Type B pancreatic cell (in vitro differentiated cells): ENCODE measurements at regions not wholly inside any gene's neighbourhood (a gene's known extent, or its start where the extent isn't known, plus 50 kb on each side); places are given as distances from the start of the nearest gene placed in this dataset.

Experiments used
- DNase-seq: peaks from one replicate; pipeline ENCODE4 v3.0.0; 2021; ENCODE audit warnings: mixed read lengths; ENCODE audit not compliant: unreplicated experiment; ENCODE audit errors: extremely low spot score
- H3K27ac Mint-ChIP-seq: 2 replicates; pipeline ENCODE4 v1.8.0; 2021; ENCODE audit warnings: mild to moderate bottlenecking, mixed read lengths
- H3K27me3 Mint-ChIP-seq: 2 replicates; pipeline ENCODE4 v1.8.0; 2021; ENCODE audit warnings: mixed read lengths
- H3K36me3 Mint-ChIP-seq: 2 replicates; pipeline ENCODE4 v1.8.0; 2021; ENCODE audit warnings: mixed read lengths
- H3K4me1 Mint-ChIP-seq: one replicate; pipeline ENCODE4 v1.8.0; 2021; ENCODE audit warnings: mixed read lengths; ENCODE audit not compliant: unreplicated experiment
- H3K4me3 Mint-ChIP-seq: 2 replicates; pipeline ENCODE4 v1.8.0; 2021; ENCODE audit warnings: mild to moderate bottlenecking, mixed read lengths
- H3K9me3 Mint-ChIP-seq: 2 replicates; pipeline ENCODE4 v1.8.0; 2021; ENCODE audit warnings: mixed read lengths
- CTCF ChIP-seq: fragments of 200-600 bp; sonication (generic); conservative IDR thresholded peaks from 2 replicates; pipeline ENCODE4 v1.5.0; 2021; ENCODE audit warnings: antibody characterized with exemption, mild to moderate bottlenecking

- H3K36me3 Mint-ChIP-seq, result no peaks in the 10 kb centered on the region
Measured at GRCh38 chr11:88434333-88434976, 96.9 kb upstream of the CTSC start.

DNA sequence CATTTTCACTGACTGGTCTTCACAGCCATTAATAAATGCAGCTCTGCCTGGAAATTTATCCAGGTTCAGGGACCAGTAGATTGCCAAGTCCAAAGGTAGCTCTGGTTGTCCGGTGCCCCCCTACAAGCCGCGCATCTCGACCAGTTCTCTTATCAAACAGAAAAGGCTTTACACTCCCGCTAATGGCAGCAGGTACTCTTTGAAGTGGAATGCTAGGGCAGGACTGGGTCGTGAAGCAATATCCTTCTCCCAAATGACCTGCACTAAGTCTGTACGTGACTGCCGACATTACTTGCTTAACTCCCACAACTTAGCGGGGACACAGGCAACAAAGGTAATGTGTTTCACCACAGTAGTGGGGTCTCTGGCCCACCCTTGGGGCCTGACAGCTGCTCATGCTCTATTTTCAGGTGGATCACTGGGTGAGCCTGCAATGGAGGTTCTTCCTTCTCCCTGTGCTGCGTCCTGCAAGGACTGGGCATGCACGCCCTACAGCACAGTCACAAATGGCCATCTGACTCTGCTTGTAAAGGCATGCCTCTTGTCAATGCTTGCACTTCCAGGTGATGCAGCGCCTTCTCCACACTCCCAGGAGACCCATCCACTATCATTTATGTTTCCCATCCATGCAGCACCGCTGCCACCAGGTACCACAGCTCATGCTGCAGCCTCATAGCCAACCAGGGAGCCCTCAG is 96.1 kb upstream of the CTSC start:
- no peak for DNase-seq
- no peak overlapping the region for H3K27ac Mint-ChIP-seq
- no peaks in the 10 kb centered on the region for H3K4me1 Mint-ChIP-seq
- peaks cover 7% of the 10 kb centered on the region for H3K9me3 Mint-ChIP-seq
- no peak for TF ChIP-seq CTCF
- no peaks in the 10 kb centered on the region for H3K27me3 Mint-ChIP-seq
- H3K36me3 Mint-ChIP-seq, result no peaks in the 10 kb centered on the region
- no peak overlapping the region for H3K4me3 Mint-ChIP-seq

More at GRCh38 chr11:88434333-88434976, 96.9 kb upstream of the CTSC start:
- Mint-ChIP-seq H3K27me3 (no peaks in the 10 kb centered on the region), H3K4me1 (no peaks in the 10 kb centered on the region), H3K27ac (no peak overlapping the region), H3K4me3 (no peak overlapping the region), H3K9me3 (peaks cover 7% of the 10 kb centered on the region)
- TF ChIP-seq CTCF, result no peak
- DNase-seq, result no peak

DNA sequence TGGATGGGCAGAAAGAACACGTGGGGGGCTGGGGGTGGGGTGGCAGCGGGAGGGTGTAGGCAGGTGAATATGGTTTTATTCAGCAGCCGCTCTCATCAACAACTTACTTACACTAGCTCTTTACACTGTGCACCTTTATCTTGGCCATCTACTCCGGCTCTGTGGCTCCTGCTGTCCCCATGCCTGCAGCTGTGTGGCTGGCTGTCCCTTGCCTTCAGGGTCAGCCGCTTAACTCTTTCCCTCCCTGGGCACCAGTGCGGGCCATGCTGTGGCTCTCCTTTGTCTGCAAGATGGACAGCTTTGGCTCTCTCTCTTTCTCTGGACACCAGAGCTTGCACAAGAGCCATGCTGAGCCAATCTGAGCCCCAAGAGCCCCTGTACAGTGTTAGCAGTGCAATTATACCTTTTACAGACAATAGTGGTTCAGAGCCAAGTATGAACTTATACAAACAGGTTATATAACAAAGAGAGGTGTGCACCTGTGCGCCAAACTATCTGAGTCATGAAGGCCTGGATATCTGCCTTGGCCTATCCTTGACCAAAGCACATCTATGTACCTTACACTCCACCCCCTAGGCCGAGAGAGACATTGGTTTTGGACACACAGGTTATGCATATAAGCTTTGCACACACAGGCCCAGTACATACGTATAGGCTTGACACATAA is 94.3 kb upstream of the CTSC start:
- DNase-seq, result no peak
- Mint-ChIP-seq H3K9me3 (peaks cover 7% of the 10 kb centered on the region), H3K36me3 (no peaks in the 10 kb centered on the region), H3K27me3 (no peaks in the 10 kb centered on the region), H3K4me3 (no peak overlapping the region), H3K27ac (no peak overlapping the region), H3K4me1 (no peaks in the 10 kb centered on the region)
- TF ChIP-seq CTCF, result no peak

GRCh38 chr11:88428959-88429358 is 91.4 kb upstream of the CTSC start:
- Mint-ChIP-seq H3K4me3 (no peak overlapping the region), H3K36me3 (no peaks in the 10 kb centered on the region), H3K27ac (no peak overlapping the region), H3K9me3 (no peaks in the 10 kb centered on the region), H3K27me3 (no peaks in the 10 kb centered on the region), H3K4me1 (no peaks in the 10 kb centered on the region)
- no peak for DNase-seq
- TF ChIP-seq CTCF, result no peak

- Mint-ChIP-seq H3K27me3 (no peaks in the 10 kb centered on the region), H3K4me3 (no peak overlapping the region), H3K27ac (no peak overlapping the region), H3K36me3 (no peaks in the 10 kb centered on the region), H3K4me1 (no peaks in the 10 kb centered on the region), H3K9me3 (no peaks in the 10 kb centered on the region)
- no peak for TF ChIP-seq CTCF
- no peak for DNase-seq
Measured at GRCh38 chr11:88427719-88428118, 90.2 kb upstream of the CTSC start.
